ENCODE measurements at regions not wholly inside any gene's neighbourhood (a gene's known extent, or its start where the extent isn't known, plus 50 kb on each side); places are given as distances from the start of the nearest gene placed in this dataset.

DNA sequence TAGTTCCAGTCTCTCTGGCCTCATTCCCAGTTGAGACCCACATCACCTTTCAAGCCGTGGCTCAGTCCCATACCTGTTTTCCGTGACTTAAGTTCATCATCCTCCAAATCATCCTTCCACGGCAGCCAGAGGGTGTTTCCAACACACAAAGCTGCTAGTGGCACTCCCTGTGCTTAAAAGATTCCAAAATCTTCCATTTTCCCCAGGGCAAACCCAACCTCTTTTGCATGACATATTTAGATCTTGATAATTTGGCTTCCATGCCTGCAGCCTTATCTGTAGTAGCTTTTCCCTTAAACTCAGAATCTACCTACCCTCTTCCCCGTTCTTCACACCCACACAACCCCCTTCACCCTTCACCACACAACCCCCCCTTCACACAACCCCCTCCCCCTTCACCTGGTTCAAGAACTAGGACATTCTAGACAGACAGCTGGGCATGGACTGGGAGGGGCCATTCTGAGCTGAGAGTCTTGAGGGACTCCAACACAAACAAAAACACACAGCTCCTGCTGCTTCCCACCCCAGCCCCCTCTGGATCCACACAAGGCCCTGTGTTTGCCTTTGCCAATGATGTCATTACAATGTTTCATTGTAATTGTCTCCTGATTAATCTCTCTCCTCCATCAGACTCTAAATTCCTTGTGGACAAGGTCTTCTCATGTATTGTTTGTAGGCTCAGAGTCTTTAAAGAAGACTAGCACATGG lies 268.2 kb downstream of the SH3GL2 start:
- Mint-ChIP-seq H3K4me3 (no peak overlapping the region), H3K9me3 (peaks cover 22% of the 10 kb centered on the region), H3K4me1 (ENCODE audit: low read depth) (no peaks in the 10 kb centered on the region), H3K27me3 (no peaks in the 10 kb centered on the region), H3K36me3 (ENCODE audit: low read depth) (no peaks in the 10 kb centered on the region), H3K27ac (no peak overlapping the region)
- no peak for DNase-seq

DNA sequence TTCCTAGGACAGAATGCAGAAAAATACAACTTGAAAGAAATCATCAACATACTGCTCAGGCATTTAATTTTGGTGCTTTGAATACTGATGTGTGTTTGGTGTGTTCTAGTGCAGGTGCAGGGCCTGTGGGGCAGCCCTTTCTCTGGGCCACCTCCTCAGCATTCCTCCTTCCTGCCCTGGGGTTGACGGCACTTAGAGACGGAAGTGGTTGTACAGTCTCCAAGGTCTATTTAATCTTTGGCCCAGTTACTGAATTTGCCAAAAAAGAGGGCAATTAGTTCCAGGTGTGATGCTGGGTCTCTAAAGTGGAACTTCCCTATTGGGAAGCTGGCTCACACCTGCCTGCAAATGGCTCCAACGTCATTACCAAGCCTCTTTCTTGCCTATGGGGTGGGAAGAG lies 269.0 kb downstream of the SH3GL2 start:
- H3K4me1 Mint-ChIP-seq (ENCODE audit: low read depth) = no peaks in the 10 kb centered on the region
- no peak overlapping the region for H3K27ac Mint-ChIP-seq
- DNase-seq = no peak
- H3K27me3 Mint-ChIP-seq = no peaks in the 10 kb centered on the region
- H3K36me3 Mint-ChIP-seq (ENCODE audit: low read depth) = no peaks in the 10 kb centered on the region
- peaks cover 22% of the 10 kb centered on the region for H3K9me3 Mint-ChIP-seq
- no peak overlapping the region for H3K4me3 Mint-ChIP-seq

DNA sequence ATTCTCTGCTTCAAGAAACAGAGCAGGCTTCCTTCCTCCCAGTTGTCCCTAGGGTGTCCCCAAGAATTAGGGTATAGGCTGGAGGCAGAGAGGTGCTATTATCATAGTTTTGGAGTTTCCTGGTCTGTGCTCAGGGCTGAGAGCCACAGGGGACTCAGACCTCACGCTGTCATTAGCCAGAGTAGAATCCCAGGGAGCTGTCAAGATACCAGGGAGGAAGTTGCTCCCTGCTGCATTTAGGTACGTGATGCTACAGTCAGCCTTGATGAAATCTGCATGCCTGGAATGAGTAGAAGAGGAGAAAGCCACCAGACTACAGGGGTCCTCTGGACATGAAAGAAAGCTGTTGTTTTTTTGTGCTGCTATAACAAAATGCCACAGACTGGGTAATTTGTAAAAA lies 273.2 kb downstream of the SH3GL2 start:
- no peak for DNase-seq
- Mint-ChIP-seq H3K9me3 (peaks cover 6% of the 10 kb centered on the region), H3K27ac (no peak overlapping the region), H3K4me1 (ENCODE audit: low read depth) (no peaks in the 10 kb centered on the region), H3K27me3 (no peaks in the 10 kb centered on the region), H3K4me3 (no peak overlapping the region), H3K36me3 (ENCODE audit: low read depth) (no peaks in the 10 kb centered on the region)

DNA sequence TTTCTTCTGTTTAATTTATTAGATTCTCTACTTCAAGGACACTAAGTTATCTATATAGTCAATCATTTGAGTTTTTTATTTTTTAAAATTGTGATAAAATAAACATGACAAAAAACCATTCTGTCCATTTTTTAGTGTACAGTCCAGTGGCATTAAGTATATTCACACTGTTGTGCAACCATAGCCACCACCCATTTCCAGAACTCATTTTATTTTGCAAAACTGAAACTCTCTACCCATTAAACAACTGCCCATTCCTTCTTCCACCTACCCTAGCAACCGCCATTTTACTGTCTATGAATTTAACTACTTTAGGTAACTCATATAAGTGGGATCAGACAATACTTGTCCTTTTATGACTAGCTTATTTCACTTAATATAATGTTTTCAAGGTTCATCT lies 275.6 kb downstream of the SH3GL2 start:
- no peaks in the 10 kb centered on the region for H3K27me3 Mint-ChIP-seq
- DNase-seq = no peak
- H3K9me3 Mint-ChIP-seq = peaks cover 2% of the 10 kb centered on the region
- H3K36me3 Mint-ChIP-seq (ENCODE audit: low read depth) = no peaks in the 10 kb centered on the region
- H3K4me3 Mint-ChIP-seq = no peak overlapping the region
- H3K4me1 Mint-ChIP-seq (ENCODE audit: low read depth) = no peaks in the 10 kb centered on the region
- no peak overlapping the region for H3K27ac Mint-ChIP-seq

DNA sequence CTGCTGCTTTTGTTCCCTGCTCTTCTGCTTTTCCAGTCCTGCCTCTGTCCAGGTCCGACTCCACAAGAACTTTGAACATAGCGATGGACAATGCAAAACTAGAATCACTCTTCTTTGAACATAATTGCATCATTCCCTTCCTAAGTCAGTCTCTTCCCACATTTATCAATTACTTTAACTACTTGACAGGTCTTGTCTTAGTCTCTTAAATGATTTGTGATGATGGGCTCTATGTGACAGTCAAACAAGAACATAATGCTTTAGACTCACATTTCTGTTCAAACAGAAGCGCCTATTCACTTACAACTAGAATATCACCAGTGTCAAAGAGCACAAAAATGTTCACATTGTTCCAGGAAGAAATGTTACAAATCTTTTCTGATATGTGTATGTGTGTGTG lies 278.1 kb downstream of the SH3GL2 start:
- no peak for DNase-seq
- Mint-ChIP-seq H3K36me3 (ENCODE audit: low read depth) (no peaks in the 10 kb centered on the region), H3K4me1 (ENCODE audit: low read depth) (no peaks in the 10 kb centered on the region), H3K27ac (no peak overlapping the region), H3K4me3 (no peak overlapping the region), H3K27me3 (no peaks in the 10 kb centered on the region), H3K9me3 (peaks cover 2% of the 10 kb centered on the region)

DNA sequence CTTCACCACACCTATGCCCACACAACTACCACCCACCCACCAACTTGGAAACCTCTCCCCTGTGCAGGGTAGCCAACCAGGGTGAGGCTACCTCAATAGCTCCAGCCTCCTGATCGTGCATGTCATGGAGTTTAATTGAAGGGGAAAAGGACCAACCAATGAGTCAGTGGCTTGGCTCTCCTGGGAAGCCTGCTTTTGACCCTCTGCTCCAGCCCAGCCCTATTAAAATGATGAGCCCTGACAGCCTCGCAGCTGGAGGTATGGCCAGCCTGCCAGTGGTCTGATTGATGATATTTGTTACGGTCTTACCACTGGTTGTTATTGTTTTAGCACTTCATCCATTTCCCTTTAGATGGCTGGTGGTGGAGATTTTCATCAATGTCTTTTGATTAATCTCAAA lies 280.4 kb downstream of the SH3GL2 start:
- Mint-ChIP-seq H3K27ac (no peak overlapping the region), H3K9me3 (peaks cover 2% of the 10 kb centered on the region), H3K36me3 (ENCODE audit: low read depth) (no peaks in the 10 kb centered on the region), H3K27me3 (no peaks in the 10 kb centered on the region), H3K4me1 (ENCODE audit: low read depth) (no peaks in the 10 kb centered on the region), H3K4me3 (no peak overlapping the region)
- no peak for DNase-seq

DNA sequence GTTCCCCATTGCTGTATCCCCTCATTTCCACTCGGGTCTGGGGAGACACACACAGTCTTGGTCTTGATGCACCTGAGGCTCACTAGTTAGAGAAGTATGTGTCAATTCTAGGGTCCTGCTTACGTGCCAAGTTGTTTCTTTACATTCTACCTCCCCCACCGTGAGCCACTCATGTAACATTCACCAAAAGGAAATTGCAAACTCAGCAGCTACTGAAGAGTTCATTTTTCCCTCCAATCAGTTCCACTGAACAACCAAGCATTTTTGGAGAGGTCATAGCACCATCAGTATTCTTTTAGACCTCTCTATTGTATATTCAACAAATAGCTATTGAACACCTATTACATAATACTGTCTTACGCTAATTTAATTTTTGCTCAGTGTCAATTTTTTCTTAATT lies 281.1 kb downstream of the SH3GL2 start:
- Mint-ChIP-seq H3K4me1 (ENCODE audit: low read depth) (no peaks in the 10 kb centered on the region), H3K9me3 (peaks cover 2% of the 10 kb centered on the region), H3K36me3 (ENCODE audit: low read depth) (no peaks in the 10 kb centered on the region), H3K27me3 (no peaks in the 10 kb centered on the region), H3K27ac (no peak overlapping the region), H3K4me3 (no peak overlapping the region)
- DNase-seq = no peak

DNA sequence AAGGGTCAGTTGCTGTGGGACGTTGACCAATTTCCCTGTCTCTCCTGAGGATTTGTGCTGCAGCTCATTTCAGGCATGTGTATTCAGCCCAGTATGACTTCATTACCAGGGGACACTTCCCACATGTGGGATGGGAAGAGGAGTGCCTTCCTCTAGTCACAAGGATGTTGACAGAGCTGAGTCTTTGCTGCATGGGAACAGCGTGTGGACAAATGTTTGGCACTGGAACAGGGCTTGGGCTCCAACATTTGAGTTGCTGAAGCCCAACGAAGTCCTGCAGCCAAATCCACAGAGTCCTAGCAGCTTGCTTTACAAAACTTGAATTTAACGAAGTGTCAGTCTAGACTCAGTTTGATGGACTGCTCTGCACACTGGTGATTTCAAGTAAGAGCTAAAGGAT lies 283.2 kb downstream of the SH3GL2 start:
- no peaks in the 10 kb centered on the region for H3K27me3 Mint-ChIP-seq
- H3K4me1 Mint-ChIP-seq (ENCODE audit: low read depth) = no peaks in the 10 kb centered on the region
- DNase-seq = no peak
- H3K4me3 Mint-ChIP-seq = no peak overlapping the region
- H3K36me3 Mint-ChIP-seq (ENCODE audit: low read depth) = no peaks in the 10 kb centered on the region
- H3K9me3 Mint-ChIP-seq = no peaks in the 10 kb centered on the region
- H3K27ac Mint-ChIP-seq = no peak overlapping the region

DNA sequence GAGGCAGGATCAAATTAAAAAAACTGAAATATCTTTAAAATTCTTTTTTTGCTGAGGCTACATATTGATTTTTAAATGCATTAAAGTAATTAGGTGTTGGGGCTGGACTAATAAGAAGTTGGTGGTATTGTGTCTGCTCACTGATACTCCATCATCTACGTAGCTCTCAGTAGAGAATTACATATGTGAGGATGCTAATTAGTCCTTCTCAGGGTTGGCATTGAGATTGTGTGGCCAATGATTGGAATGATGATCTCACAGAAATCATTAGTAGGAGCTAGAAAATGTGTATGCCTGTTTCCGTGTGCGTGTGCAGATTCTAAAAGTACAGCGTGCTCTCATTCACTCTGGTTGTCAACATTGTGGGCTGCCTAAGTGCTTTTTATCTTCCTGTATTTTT lies 283.8 kb downstream of the SH3GL2 start:
- H3K36me3 Mint-ChIP-seq (ENCODE audit: low read depth) = no peaks in the 10 kb centered on the region
- no peaks in the 10 kb centered on the region for H3K9me3 Mint-ChIP-seq
- no peak overlapping the region for H3K4me3 Mint-ChIP-seq
- no peaks in the 10 kb centered on the region for H3K27me3 Mint-ChIP-seq
- H3K27ac Mint-ChIP-seq = no peak overlapping the region
- no peak for DNase-seq
- H3K4me1 Mint-ChIP-seq (ENCODE audit: low read depth) = no peaks in the 10 kb centered on the region

DNA sequence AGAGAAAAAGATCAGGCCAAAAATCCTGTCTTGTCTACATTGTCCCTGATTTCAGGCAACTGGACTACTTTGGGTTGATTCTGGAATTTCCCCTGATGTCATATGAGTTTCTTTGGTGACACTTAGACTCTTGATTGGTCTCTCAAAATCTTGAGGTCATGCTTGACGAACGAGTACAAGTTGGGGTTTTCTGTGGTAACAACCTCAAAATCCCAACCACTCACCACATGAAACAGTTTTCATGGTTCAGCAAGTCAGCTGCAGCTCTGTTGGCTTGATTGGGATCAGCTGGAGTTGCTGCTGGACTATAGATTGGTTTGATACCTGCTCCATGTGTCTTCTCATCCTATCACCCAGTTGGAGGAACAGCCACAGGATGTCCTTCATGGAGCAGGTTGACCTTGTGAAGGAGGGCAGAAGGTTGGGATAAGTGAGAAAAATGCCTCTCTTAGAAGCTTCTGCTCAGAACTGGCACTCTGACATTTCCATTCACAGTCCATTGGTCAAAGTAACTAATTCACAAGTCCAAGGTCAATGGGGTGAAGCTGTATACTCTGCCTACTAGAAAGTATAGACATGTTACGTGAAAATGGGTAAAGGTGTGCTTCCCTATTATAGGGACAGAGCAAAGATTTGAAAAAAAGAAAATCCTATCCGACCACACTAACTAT lies 284.5 kb downstream of the SH3GL2 start:
- H3K27me3 Mint-ChIP-seq = no peaks in the 10 kb centered on the region
- DNase-seq = no peak

DNA sequence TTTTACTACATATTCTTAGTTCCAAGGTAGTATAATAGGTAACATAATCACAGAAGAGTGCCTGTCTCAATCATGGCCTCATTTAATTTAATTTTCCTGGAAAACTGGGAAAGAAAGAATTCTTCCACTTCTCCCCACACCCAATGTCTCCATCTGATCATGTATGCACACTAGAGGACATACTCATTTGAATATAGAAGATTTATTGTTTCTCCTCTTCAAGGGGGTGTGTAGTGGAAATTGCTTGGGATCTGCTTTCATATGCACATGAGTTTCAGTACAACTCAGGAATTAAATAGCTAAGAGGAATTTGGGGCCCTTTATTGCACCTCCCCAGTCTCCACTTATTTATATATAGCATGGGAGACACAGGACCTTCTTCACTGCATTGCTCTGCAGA lies 285.1 kb downstream of the SH3GL2 start:
- H3K27me3 Mint-ChIP-seq = no peaks in the 10 kb centered on the region
- H3K4me1 Mint-ChIP-seq (ENCODE audit: low read depth) = no peaks in the 10 kb centered on the region

More for the DNA sequence above, 284.5 kb downstream of the SH3GL2 start:
- Mint-ChIP-seq H3K9me3 (no peaks in the 10 kb centered on the region), H3K4me3 (no peak overlapping the region), H3K27ac (no peak overlapping the region), H3K4me1 (ENCODE audit: low read depth) (no peaks in the 10 kb centered on the region), H3K36me3 (ENCODE audit: low read depth) (no peaks in the 10 kb centered on the region)

DNA sequence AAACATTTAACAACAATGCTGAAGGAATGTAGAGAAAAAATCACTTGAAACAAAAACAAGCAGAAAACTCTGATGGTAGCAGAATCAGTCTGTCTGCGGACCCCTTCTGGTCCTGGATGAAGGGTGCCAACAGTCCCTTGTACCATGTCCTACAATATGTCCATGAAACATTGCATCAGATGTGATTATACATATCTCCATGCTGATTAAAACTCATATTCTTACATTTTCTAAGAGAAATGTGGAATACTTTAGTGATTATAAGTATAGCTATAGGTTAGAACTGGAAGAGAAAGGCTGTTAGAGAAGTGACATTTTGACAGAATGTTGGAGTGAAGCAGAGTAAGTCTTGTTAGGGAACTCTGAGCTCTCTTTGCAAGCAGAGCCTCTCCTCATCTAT lies 286.1 kb downstream of the SH3GL2 start:
- Mint-ChIP-seq H3K4me3 (no peak overlapping the region), H3K9me3 (no peaks in the 10 kb centered on the region), H3K27me3 (no peaks in the 10 kb centered on the region), H3K36me3 (ENCODE audit: low read depth) (no peaks in the 10 kb centered on the region), H3K4me1 (ENCODE audit: low read depth) (no peaks in the 10 kb centered on the region), H3K27ac (no peak overlapping the region)
- no peak for DNase-seq

More for the DNA sequence above, 285.1 kb downstream of the SH3GL2 start:
- H3K36me3 Mint-ChIP-seq (ENCODE audit: low read depth) = no peaks in the 10 kb centered on the region
- DNase-seq = no peak
- H3K9me3 Mint-ChIP-seq = no peaks in the 10 kb centered on the region
- H3K27ac Mint-ChIP-seq = no peak overlapping the region
- no peak overlapping the region for H3K4me3 Mint-ChIP-seq

DNA sequence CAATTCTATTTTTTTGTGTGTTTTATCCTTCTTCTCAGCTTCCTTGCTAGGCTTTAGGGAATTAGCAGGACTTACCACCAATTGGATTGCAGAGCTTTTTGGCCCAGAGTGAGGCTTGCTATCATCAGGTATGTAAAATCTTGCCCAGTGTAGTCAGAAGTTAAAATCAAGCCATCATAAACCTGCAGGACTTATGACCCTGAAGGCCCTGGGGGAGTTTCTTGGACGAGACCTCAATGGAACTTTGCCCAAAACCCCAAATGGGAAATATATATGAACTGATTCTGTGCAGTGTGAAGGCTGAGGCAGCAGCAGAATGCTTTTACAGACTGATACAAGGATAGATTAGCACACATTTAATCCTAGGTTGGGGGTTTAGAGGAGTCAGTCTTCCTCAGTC lies 287.0 kb downstream of the SH3GL2 start:
- H3K4me1 Mint-ChIP-seq (ENCODE audit: low read depth) = no peaks in the 10 kb centered on the region

DNA sequence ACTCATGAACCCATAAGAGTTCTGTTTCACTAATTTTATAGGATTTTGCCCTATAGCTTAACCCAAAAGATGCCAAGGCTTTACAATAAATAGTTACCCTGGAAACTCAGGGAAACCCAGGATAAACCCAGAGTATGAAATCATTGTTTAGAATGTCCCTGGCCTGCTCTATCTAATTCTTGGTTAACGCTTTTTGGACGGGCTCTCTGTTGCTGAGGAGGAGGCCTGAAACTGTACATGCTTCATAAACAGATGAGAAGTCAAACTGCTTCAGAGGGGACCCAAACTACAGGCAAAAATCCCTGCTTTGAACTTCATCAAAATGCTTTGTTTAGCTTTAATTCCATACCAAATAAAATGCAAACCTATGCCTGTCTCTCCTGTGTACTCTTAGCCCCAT lies 291.9 kb downstream of the SH3GL2 start:
- Mint-ChIP-seq H3K4me1 (ENCODE audit: low read depth) (no peaks in the 10 kb centered on the region), H3K27ac (no peak overlapping the region), H3K9me3 (peaks cover 2% of the 10 kb centered on the region), H3K4me3 (no peak overlapping the region), H3K27me3 (no peaks in the 10 kb centered on the region), H3K36me3 (ENCODE audit: low read depth) (no peaks in the 10 kb centered on the region)
- DNase-seq = no peak

More for the DNA sequence above, 287.0 kb downstream of the SH3GL2 start:
- no peaks in the 10 kb centered on the region for H3K27me3 Mint-ChIP-seq
- H3K27ac Mint-ChIP-seq = no peak overlapping the region
- no peaks in the 10 kb centered on the region for H3K9me3 Mint-ChIP-seq
- H3K36me3 Mint-ChIP-seq (ENCODE audit: low read depth) = no peaks in the 10 kb centered on the region
- H3K4me3 Mint-ChIP-seq = no peak overlapping the region
- DNase-seq = no peak

DNA sequence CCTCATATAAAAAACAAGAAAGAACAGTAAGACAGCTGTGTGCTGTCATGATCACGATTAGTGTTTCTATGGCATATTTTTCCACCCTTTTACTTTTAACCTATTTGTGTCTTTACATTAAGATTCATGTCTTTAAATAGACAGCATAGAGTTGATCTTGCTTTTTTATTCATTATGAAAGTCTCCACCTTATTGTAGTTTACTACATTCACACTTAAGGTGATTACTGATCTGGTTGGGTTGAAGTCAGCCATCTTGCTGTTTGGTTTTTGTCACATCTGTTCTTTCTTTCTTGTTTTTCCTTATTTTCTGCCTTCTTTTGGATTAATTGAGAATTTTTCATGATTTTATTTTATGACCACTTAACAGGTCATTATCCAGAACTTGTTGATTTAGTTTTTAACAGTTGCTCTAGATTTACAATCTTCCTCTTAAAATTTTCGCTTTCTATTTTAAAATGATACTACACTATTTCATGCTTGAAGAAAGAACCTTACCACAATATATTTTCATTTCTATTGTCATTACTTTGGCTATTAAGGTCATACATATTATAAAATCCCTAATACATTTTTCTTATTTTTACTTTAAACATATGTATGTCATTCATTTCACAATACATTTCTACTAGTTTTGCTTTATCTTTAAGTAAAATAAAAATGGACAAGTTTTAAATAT lies 292.5 kb downstream of the SH3GL2 start:
- Mint-ChIP-seq H3K36me3 (ENCODE audit: low read depth) (no peaks in the 10 kb centered on the region), H3K27ac (no peak overlapping the region), H3K27me3 (no peaks in the 10 kb centered on the region), H3K9me3 (peaks cover 2% of the 10 kb centered on the region), H3K4me1 (ENCODE audit: low read depth) (no peaks in the 10 kb centered on the region), H3K4me3 (no peak overlapping the region)
- no peak for DNase-seq

Data from activated T-cell treated with anti-CD3 and anti-CD28 coated beads, Interleukin-2, amount 50 U/mL, for 24 hours (primary cell).